BE2C (cell line): ENCODE measurements at regions not wholly inside any gene's neighbourhood (a gene's known extent, or its start where the extent isn't known, plus 50 kb on each side); places are given as distances from the start of the nearest gene placed in this dataset.
"Not testable (repeated sequence)": the region's sequence is repeated elsewhere in the genome, so short reads cannot be mapped to it uniquely, and the experiment has no call there.

Source experiments
- DNase-seq: peaks from one replicate; pipeline ENCODE4 v3.0.0-alpha.2; 2020
- H3K27me3 ChIP-seq: fragments of 250-450 bp; sonication (Bioruptor Pico); 2 replicates; pipeline ENCODE4 v1.5.1; 2020; ENCODE audit warnings: mild to moderate bottlenecking
- H3K36me3 ChIP-seq: fragments of 250-450 bp; sonication (Bioruptor Pico); 2 replicates; pipeline ENCODE4 v1.5.1; 2020; ENCODE audit warnings: mild to moderate bottlenecking
- H3K4me1 ChIP-seq: fragments of 250-450 bp; sonication (Bioruptor Pico); 2 replicates; pipeline ENCODE4 v1.5.1; 2020
- H3K4me3 ChIP-seq: 2 replicates; pipeline ENCODE4 v1.5.1; 2011; ENCODE audit warnings: low read depth, low read length
- H3K9me3 ChIP-seq: fragments of 250-450 bp; sonication (Bioruptor Pico); 2 replicates; pipeline ENCODE4 v1.5.1; 2020
- TF ChIP-seq, protein P1 (sequence below): IDR thresholded peaks from 2 replicates; pipeline ENCODE4 v1.5.1; 2012; ENCODE audit warnings: mild to moderate bottlenecking, low read depth, low read length

- H3K27me3 ChIP-seq: no peaks in the 10 kb centered on the region
- H3K4me1 ChIP-seq: peaks cover 14% of the 10 kb centered on the region
- H3K9me3 ChIP-seq: no peaks in the 10 kb centered on the region
- TF ChIP-seq, protein P1, sequence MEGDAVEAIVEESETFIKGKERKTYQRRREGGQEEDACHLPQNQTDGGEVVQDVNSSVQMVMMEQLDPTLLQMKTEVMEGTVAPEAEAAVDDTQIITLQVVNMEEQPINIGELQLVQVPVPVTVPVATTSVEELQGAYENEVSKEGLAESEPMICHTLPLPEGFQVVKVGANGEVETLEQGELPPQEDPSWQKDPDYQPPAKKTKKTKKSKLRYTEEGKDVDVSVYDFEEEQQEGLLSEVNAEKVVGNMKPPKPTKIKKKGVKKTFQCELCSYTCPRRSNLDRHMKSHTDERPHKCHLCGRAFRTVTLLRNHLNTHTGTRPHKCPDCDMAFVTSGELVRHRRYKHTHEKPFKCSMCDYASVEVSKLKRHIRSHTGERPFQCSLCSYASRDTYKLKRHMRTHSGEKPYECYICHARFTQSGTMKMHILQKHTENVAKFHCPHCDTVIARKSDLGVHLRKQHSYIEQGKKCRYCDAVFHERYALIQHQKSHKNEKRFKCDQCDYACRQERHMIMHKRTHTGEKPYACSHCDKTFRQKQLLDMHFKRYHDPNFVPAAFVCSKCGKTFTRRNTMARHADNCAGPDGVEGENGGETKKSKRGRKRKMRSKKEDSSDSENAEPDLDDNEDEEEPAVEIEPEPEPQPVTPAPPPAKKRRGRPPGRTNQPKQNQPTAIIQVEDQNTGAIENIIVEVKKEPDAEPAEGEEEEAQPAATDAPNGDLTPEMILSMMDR: no peak
- no peak overlapping the region for H3K4me3 ChIP-seq
- DNase-seq: no peak
- H3K36me3 ChIP-seq: no peaks in the 10 kb centered on the region
Observed at GRCh38 chr1:184192796-184193195, 141.3 kb downstream of the TSEN15 start.

- TF ChIP-seq, protein P1: no peak
- no peak for DNase-seq
- Histone ChIP-seq H3K4me3 (no peak overlapping the region), H3K36me3 (no peaks in the 10 kb centered on the region), H3K27me3 (no peaks in the 10 kb centered on the region), H3K9me3 (no peaks in the 10 kb centered on the region), H3K4me1 (peaks cover 14% of the 10 kb centered on the region)
Observed at GRCh38 chr1:184193451-184193850, 141.9 kb downstream of the TSEN15 start.

GRCh38 chr1:184194236-184194635 is 142.7 kb downstream of the TSEN15 start:
- H3K9me3 ChIP-seq: no peaks in the 10 kb centered on the region
- peaks cover 12% of the 10 kb centered on the region for H3K4me1 ChIP-seq
- TF ChIP-seq, protein P1: no peak
- H3K36me3 ChIP-seq: no peaks in the 10 kb centered on the region
- no peak overlapping the region for H3K4me3 ChIP-seq
- no peak for DNase-seq
- no peaks in the 10 kb centered on the region for H3K27me3 ChIP-seq

- H3K9me3 ChIP-seq, H3K27me3 ChIP-seq: not testable (repeated sequence)
Observed at GRCh38 chr1:184195722-184196121, 144.2 kb downstream of the TSEN15 start.

DNA sequence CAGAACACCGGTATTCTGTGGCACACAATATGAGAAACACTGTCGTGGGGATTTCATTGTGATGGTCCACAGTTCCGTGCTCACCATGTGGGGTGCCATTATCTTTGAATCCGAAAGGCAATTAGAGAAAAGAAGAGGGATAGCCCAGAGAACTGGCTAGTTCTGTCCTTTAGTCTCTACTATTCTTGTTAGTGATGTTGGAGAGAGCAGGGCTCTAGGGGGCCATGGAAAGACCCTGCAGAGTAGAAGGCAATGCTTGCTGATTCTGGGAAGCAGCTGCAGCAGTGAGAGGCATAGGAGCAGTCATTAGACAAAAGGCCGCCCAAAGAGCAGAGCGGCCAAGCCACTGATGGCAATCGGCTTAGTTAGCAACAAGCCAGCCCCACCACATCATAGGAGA is 146.3 kb downstream of the TSEN15 start:
- Histone ChIP-seq H3K36me3 (no peaks in the 10 kb centered on the region), H3K4me1 (no peaks in the 10 kb centered on the region), H3K9me3 (no peaks in the 10 kb centered on the region), H3K4me3 (no peak overlapping the region), H3K27me3 (no peaks in the 10 kb centered on the region)
- TF ChIP-seq, protein P1: no peak
- DNase-seq: no peak

More at GRCh38 chr1:184195722-184196121, 144.2 kb downstream of the TSEN15 start:
- not testable (repeated sequence) for H3K4me1 ChIP-seq, DNase-seq, H3K36me3 ChIP-seq, H3K4me3 ChIP-seq

GRCh38 chr1:184199036-184199435 is 147.5 kb downstream of the TSEN15 start:
- H3K36me3 ChIP-seq: no peaks in the 10 kb centered on the region
- TF ChIP-seq, protein P1: no peak
- no peak for DNase-seq
- H3K4me3 ChIP-seq: no peak overlapping the region
- H3K27me3 ChIP-seq: no peaks in the 10 kb centered on the region
- no peaks in the 10 kb centered on the region for H3K9me3 ChIP-seq
- no peaks in the 10 kb centered on the region for H3K4me1 ChIP-seq

DNA sequence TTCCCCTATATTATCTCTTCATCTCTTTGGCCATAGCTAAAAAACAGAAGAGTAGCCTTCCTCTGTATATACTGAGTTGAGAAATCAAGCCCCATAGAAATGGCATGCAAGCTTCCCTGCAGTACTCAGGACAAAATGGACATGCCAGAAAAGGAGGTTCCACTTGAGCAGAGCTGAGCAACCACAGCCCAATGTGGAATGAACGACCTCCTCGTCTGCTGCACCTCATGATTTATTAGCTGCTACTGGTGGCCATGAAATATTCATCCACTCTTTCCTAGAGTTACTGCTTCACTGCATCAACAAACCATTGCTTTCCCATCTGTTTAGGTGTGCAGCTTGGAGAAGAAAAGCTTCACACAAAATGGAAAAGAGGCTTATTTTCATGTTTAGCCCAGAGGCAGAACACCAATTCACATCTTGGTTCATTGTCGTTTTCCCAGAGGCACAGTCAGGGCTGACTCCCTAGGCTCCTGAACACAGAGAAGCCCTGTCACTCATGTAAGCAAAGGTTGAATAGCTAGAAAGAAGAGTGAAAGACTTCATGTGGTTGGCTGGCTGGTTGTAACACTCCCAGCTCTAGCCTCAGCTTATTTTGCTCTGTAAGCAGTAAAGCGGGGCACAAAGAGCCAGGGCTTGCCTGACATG is 148.0 kb downstream of the TSEN15 start:
- Histone ChIP-seq H3K9me3 (no peaks in the 10 kb centered on the region), H3K36me3 (no peaks in the 10 kb centered on the region), H3K4me1 (no peaks in the 10 kb centered on the region), H3K4me3 (no peak overlapping the region), H3K27me3 (no peaks in the 10 kb centered on the region)
- DNase-seq: no peak
- TF ChIP-seq, protein P1: no peak
